HepG2 (cell line): ENCODE measurements at regions not wholly inside any gene's neighbourhood (a gene's known extent, or its start where the extent isn't known, plus 50 kb on each side); places are given as distances from the start of the nearest gene placed in this dataset.
A peak's percentile ranks its signal among the peaks of the same experiment; 100 is the strongest.

ENCODE experiments used
- CCDC6 ChIP-seq: sonication (generic); formaldehyde crosslinking; IDR thresholded peaks from 2 replicates; pipeline ENCODE4 v1.8.1; 2022; ENCODE audit warnings: mild to moderate bottlenecking, missing genetic modification reagents, moderate library complexity
- CREB3 ChIP-seq: sonication (generic); formaldehyde crosslinking; IDR thresholded peaks from 2 replicates; pipeline ENCODE4 v1.5.0; 2020; ENCODE audit warnings: missing genetic modification reagents
- IKZF4 ChIP-seq: sonication (generic); formaldehyde crosslinking; IDR thresholded peaks from 2 replicates; pipeline ENCODE4 v1.5.1; 2020; ENCODE audit warnings: borderline replicate concordance, mild to moderate bottlenecking, low read depth, missing genetic modification reagents; ENCODE audit errors: not compliant biosample characterization
- IRF1 ChIP-seq: sonication (generic); formaldehyde crosslinking; IDR thresholded peaks from 2 replicates; pipeline ENCODE4 v1.4.0; 2020; ENCODE audit warnings: low read depth, mild to moderate bottlenecking, missing genetic modification reagents
- MEIS2 ChIP-seq: sonication (generic); formaldehyde crosslinking; IDR thresholded peaks from 2 replicates; pipeline ENCODE4 v1.9.0; 2021; ENCODE audit warnings: mild to moderate bottlenecking, missing genetic modification reagents
- RERE ChIP-seq: IDR thresholded peaks from 2 replicates; pipeline ENCODE4 v1.6.1; 2016; ENCODE audit warnings: low read depth, missing genetic modification reagents, missing compliant biosample characterization
- SIN3A ChIP-seq: IDR thresholded peaks from 2 replicates; pipeline ENCODE4 v1.6.1; 2011; ENCODE audit warnings: low read depth, mild to moderate bottlenecking, control low read depth, low read length, borderline replicate concordance
- THAP9 ChIP-seq: sonication (generic); formaldehyde crosslinking; IDR thresholded peaks from 2 replicates; pipeline ENCODE4; 2020; ENCODE audit warnings: missing genetic modification reagents, mild to moderate bottlenecking, borderline replicate concordance
- ZBTB10 ChIP-seq: sonication (generic); formaldehyde crosslinking; IDR thresholded peaks from 2 replicates; pipeline ENCODE4 v1.4.0; 2020; ENCODE audit warnings: missing genetic modification reagents, borderline replicate concordance
- ZNF317 ChIP-seq: sonication (generic); formaldehyde crosslinking; IDR thresholded peaks from 2 replicates; pipeline ENCODE4 v1.5.0; 2020; ENCODE audit warnings: mild to moderate bottlenecking, missing genetic modification reagents
- ZSCAN5A ChIP-seq: sonication (generic); formaldehyde crosslinking; IDR thresholded peaks from 2 replicates; pipeline ENCODE4 v1.8.0; 2022; ENCODE audit warnings: mild to moderate bottlenecking, missing genetic modification reagents, borderline replicate concordance

- TF ChIP-seq IKZF4 (CRISPR knock-in tag) = peak; percentile 100
- peak; percentile 79; the same call in 1 of the 2 replicates for TF ChIP-seq THAP9
- peak; percentile 97; the same call in 1 of the 2 replicates for TF ChIP-seq IRF1
- peak; percentile 96; the same call in 1 of the 2 replicates for TF ChIP-seq CREB3 (CRISPR knock-in tag)
- peak; percentile 80; the same call in 1 of the 2 replicates for TF ChIP-seq RERE (CRISPR knock-in tag)
- peak; percentile 97 for TF ChIP-seq ZBTB10 (CRISPR knock-in tag)
- peak; percentile 98 for TF ChIP-seq ZSCAN5A (CRISPR knock-in tag)
- peak; percentile 90 for TF ChIP-seq ZNF317
- peak; percentile 99 for TF ChIP-seq MEIS2 (CRISPR knock-in tag)
- peak; percentile 78; the same call in 1 of the 2 replicates for TF ChIP-seq SIN3A
- TF ChIP-seq CCDC6 (CRISPR knock-in tag) = peak; percentile 99
Measured at GRCh38 chr16:21520134-21521047, 79.0 kb upstream of the METTL9 start (continued).
